Omental fat pad (tissue), 3 donors: ENCODE measurements at regions not wholly inside any gene's neighbourhood (a gene's known extent, or its start where the extent isn't known, plus 50 kb on each side); places are given as distances from the start of the nearest gene placed in this dataset.
"Not testable (repeated sequence)": the region's sequence is repeated elsewhere in the genome, so short reads cannot be mapped to it uniquely, and the experiment has no call there.

ENCODE experiments used
- ATAC-seq: fragments of 150-250 bp; one replicate; pipeline ENCODE4 v1.9.1; 2016; ENCODE audit warnings: mild to moderate bottlenecking, moderate library complexity; ENCODE audit not compliant: low FRiP score
- DNase-seq: peaks from one replicate; pipeline ENCODE4 v3.0.0-alpha.2; 2019; ENCODE audit warnings: low spot score
- TF ChIP-seq, protein P1 (sequence below), 3 donors: fragments of 450-650 bp; IDR thresholded peaks; one replicate each; pipeline ENCODE4 v1.5.1; 2016 to 2017; ENCODE audit warnings: antibody characterized with exemption in 3 of 3, mild to moderate bottlenecking in 3 of 3, moderate library complexity in 2 of 3

DNA sequence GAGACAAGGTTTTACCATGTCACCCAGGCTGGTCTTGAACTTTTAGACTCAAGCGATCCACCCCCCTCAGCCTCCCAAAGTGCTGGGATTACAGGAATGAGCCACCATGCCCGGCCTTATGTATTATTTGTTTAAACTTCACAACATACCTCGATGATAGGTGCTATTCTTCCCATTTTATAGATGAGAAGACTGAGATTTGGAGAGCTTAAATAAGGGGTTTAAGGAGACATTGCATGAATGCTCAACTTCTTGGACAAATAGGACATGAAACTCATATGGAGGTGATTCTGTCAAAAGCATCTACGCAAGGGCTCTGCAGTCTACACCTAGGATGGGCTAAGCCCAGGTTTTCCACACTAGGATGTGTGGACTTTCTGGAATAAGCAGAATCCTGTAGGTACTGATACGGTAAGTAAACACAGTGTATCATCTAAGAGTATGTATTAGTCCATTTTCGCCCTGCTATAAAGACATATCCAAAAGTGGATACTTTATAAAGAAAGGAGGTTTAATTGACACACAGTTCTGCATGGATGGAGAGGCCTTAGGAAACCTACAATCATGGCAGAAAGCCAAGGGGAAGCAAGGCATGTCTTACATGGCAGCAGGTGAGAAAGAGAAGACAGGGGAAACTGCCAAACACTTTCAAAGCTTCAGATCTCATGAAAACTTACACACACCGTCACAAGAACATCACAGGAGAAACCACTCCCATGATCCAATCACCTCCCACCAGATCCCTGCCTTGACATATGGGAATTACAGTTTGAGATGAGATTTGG lies 62.8 kb upstream of the CAPRIN1 start:
- ATAC-seq (no peak), DNase-seq (no peak)
- TF ChIP-seq, protein P1, sequence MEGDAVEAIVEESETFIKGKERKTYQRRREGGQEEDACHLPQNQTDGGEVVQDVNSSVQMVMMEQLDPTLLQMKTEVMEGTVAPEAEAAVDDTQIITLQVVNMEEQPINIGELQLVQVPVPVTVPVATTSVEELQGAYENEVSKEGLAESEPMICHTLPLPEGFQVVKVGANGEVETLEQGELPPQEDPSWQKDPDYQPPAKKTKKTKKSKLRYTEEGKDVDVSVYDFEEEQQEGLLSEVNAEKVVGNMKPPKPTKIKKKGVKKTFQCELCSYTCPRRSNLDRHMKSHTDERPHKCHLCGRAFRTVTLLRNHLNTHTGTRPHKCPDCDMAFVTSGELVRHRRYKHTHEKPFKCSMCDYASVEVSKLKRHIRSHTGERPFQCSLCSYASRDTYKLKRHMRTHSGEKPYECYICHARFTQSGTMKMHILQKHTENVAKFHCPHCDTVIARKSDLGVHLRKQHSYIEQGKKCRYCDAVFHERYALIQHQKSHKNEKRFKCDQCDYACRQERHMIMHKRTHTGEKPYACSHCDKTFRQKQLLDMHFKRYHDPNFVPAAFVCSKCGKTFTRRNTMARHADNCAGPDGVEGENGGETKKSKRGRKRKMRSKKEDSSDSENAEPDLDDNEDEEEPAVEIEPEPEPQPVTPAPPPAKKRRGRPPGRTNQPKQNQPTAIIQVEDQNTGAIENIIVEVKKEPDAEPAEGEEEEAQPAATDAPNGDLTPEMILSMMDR (IDR thresholded peaks at IDR 0.05), result no peak

DNA sequence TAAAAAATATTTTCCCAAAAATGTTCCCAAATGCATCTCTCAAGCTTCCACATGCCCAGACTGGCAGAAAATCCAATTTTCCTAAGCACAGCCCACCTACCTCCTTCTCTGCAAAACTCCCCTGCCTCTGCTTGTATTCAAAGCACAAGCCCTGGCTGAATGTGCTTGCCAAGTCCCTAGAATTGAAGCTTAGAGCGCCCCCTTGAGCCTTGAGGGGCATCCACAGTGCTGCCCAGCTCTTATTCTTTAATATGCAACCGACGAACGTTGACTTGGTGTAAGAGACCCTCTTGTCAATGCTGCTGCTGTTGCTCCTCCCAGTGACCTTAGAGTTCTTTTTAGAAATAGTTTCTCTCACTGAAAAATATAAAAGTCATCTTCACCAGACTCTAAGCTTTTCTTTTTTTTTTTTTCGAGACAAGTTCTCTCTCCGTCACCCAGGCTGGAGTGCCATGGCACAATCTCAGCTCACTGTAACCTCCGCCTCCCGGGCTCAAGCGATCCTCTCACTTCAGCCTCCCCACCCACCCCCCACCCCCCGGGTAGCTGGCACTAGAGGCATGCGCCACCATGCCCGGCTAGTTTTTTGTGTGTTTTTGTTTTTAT lies 63.5 kb upstream of the CAPRIN1 start:
- ATAC-seq (peak; percentile 54), DNase-seq (peak; percentile 42)
- TF ChIP-seq, protein P1 (IDR thresholded peaks at IDR 0.05), result peak in 1 of 3 donors; percentile 6

DNA sequence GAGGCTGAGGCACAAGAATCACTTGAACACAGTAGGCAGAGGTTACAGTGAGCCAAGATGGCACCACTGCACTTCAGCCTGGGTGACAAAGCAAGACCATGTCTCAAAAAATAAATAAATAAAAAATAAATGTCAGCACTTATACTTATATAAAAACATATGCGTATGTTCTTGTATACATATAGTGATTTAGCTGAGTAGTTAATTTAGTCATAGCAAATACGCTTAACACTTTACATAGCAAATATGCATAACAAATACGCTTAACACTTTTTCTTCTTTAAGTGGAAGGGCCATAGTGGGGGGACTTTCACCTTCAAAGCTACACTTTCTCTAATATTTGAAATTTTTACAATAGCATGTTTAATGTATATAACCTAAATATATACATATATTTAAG lies 64.0 kb upstream of the CAPRIN1 start:
- TF ChIP-seq, protein P1 (IDR thresholded peaks at IDR 0.05), result no peak
- ATAC-seq, result no peak
- no peak for DNase-seq

DNA sequence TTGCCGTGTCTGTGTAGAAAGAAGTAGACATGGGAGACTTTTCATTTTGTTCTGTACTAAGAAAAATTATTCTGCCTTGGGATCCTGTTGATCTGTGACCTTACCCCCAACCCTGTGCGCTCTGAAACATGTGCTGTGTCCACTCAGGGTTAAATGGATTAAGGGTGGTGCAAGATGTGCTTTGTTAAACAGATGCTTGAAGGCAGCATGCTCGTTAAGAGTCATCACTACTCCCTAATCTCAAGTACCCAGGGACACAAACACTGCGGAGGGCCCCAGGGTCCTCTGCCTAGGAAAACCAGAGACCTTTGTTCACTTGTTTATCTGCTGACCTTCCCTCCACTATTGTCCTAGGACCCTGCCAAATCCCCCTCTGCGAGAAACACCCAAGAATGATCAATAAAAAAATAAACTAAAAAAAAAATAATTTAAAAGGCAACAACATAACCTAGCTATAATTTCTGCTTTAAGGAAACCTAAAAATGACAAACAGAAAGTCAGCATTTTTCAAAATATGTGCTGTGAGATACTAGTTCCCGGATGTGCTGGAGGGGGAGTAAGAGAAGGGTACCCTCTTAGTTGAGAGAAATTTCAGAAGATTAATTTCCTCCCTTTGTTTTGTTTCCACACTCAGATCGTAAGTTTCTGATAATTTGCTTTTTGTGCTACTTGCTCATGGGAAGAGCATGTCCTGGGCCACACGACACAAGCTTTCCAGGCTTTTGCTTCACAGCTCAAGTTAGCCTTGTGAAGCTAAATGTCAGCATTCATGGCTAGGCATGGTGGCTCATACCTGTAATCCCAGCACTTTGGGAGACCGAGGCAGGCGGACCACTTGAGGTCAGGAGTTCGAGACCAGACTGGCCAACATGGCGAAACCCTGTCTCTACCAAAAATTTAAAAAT lies 64.7 kb upstream of the CAPRIN1 start:
- ATAC-seq, DNase-seq: not testable (repeated sequence)

DNA sequence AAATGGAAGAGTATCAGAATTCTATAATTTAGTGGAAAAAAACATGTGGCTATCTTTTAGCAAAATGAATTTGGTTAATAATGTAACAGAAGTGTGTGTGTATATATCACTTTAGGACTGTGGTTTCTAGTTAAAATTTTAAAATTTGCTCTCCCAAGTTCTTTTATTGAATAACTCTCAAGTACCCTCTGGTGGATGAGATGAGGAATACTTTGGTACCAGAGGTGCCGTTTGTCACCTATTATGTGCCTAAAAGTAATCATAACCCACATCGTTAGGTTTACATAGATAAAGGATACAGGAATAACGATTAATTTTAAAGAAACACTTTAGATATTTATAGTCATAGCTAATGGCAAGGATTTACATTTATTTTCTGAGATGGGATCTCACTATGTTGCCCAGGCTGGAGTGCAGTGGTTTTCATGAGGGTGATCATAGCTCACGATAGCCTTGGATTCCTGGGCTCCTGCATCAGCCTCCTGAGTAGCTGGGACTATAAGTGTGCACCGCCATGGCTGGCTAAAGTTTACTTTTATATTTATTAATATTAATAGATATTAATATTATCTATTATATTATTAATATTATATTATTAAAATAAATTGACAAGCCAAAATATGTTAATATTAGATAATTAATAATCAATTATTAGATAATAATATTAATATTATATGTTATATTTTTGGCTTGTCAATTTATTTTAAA lies 66.7 kb upstream of the CAPRIN1 start:
- no peak for DNase-seq
- no peak for ATAC-seq
- TF ChIP-seq, protein P1 (IDR thresholded peaks at IDR 0.05), result no peak

DNA sequence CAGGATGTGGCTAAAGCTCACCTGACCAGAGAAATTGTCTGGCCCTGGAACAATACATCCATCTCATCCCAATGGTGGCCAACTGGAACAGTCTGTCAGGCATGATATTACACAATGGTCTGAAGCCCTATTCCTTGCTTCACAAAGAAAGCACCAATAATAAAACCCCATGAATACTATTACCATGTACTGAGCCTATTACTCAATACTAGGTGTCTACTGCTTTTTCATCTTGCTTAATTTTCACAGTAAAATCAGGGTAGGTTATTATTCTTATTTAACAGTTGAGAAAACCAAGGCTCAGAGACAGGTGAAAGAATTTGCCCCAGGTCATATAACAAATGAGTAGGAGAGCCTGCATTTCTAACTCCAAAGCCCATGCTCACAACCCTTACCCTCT lies 68.9 kb upstream of the CAPRIN1 start:
- ATAC-seq (no peak), DNase-seq (no peak)
- TF ChIP-seq, protein P1 (IDR thresholded peaks at IDR 0.05), result no peak

DNA sequence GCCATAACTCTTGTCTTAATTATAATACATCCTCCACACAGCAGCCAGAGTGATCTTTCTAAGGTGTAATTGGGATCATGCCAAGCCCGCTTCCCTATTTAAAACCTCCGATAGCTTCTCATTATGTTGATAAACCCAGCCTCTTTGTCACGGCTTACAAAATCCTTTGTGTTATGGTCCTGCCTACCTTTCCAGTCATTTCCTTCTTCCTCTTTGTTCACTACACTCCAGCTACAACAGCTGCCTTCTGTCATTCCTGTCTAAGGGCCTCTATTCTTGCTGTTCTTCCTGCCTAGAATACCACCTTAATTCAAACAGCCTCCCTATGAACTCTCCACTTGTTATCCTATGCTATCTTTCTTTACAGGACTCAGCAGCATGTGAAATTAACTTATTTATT lies 70.6 kb upstream of the CAPRIN1 start:
- TF ChIP-seq, protein P1 (IDR thresholded peaks at IDR 0.05), result no peak
- DNase-seq (no peak), ATAC-seq (no peak)
